CD14-positive monocyte (primary cell): ENCODE measurements at regions not wholly inside any gene's neighbourhood (a gene's known extent, or its start where the extent isn't known, plus 50 kb on each side); places are given as distances from the start of the nearest gene placed in this dataset.

ENCODE experiments used
- DNase-seq, 3 donors: peaks; one replicate each; pipeline ENCODE4 v3.0.0-alpha.2; 2011 to 2022
- H2AFZ ChIP-seq: 2 replicates; pipeline ENCODE4 v1.6.0; 2012; ENCODE audit warnings: mild to moderate bottlenecking, low read depth, low read length, inconsistent platforms; ENCODE audit not compliant: insufficient read depth, poor library complexity, severe bottlenecking
- H3K27ac ChIP-seq, 2 donors: 1 replicate in 1 of 2; 2 replicates in 1 of 2; pipeline ENCODE4 v1.5.1; 2012 to 2013; ENCODE audit warnings: low read length in 2 of 2, control low read depth in 1 of 2, inconsistent platforms in 1 of 2, low read depth in 1 of 2, mild to moderate bottlenecking in 1 of 2
- H3K27me3 ChIP-seq, 2 donors: one replicate each; pipeline versions ENCODE4 v1.6.0 to v1.6.1; 2011 to 2013; ENCODE audit warnings: low read length in 2 of 2; ENCODE audit not compliant: control insufficient read depth in 2 of 2, insufficient read depth in 2 of 2
- H3K36me3 ChIP-seq, 2 donors: replicated peaks in 1 of 2; 1 replicate in 1 of 2; 2 replicates in 1 of 2; pipeline versions ENCODE4 v1.5.1 to v1.6.1; 2012 to 2013; ENCODE audit warnings: low read length in 2 of 2, control low read depth in 1 of 2, inconsistent platforms in 1 of 2, mild to moderate bottlenecking in 1 of 2; ENCODE audit not compliant: insufficient read depth in 2 of 2, control insufficient read depth in 1 of 2
- H3K4me1 ChIP-seq, 2 donors: 1 replicate in 1 of 2; 2 replicates in 1 of 2; pipeline versions ENCODE4 v1.5.1 to v1.6.1; 2012 to 2013; ENCODE audit warnings: low read length in 2 of 2, control low read depth in 1 of 2, inconsistent platforms in 1 of 2, mild to moderate bottlenecking in 1 of 2, moderate library complexity in 1 of 2; ENCODE audit not compliant: insufficient read depth in 2 of 2, control insufficient read depth in 1 of 2
- H3K4me2 ChIP-seq: replicated peaks from 2 replicates; pipeline ENCODE3; 2012; ENCODE audit warnings: low read length, moderate library complexity, mild to moderate bottlenecking; ENCODE audit not compliant: poor library complexity, severe bottlenecking; ENCODE audit errors: extremely low read depth
- H3K4me3 ChIP-seq, 3 experiments: fragments of 200-600 bp in 1 of 3; sonication (generic) in 1 of 3; replicated peaks in 1 of 3; 1 replicate in 2 of 3; 2 replicates in 1 of 3; pipeline ENCODE4 v1.5.1; 2011 to 2013; ENCODE audit warnings: low read length in 3 of 3, mild to moderate bottlenecking in 3 of 3, control low read depth in 2 of 3, low read depth in 2 of 3, inconsistent platforms in 1 of 3, moderate library complexity in 1 of 3
- H3K79me2 ChIP-seq: 2 replicates; pipeline ENCODE4 v1.6.0; 2012; ENCODE audit warnings: mild to moderate bottlenecking, control low read depth, inconsistent platforms, low read length, moderate library complexity; ENCODE audit not compliant: insufficient read depth
- H3K9ac ChIP-seq: 2 replicates; pipeline ENCODE4 v1.6.0; 2017; ENCODE audit warnings: low read length, mild to moderate bottlenecking; ENCODE audit not compliant: insufficient read depth, poor library complexity, severe bottlenecking
- H3K9me3 ChIP-seq, 2 donors: replicated peaks in 1 of 2; 1 replicate in 1 of 2; 2 replicates in 1 of 2; pipeline versions ENCODE4 v1.5.1 to v1.6.1; 2012 to 2013; ENCODE audit warnings: low read length in 2 of 2, control low read depth in 1 of 2; ENCODE audit not compliant: control insufficient read depth in 1 of 2, insufficient read depth in 1 of 2
- H4K20me1 ChIP-seq: 2 replicates; pipeline ENCODE4 v1.6.0; 2012; ENCODE audit warnings: mild to moderate bottlenecking, low read length, control low read depth, moderate library complexity; ENCODE audit not compliant: insufficient read depth
- H3K27ac Mint-ChIP-seq, 7 donors: one replicate each; pipeline ENCODE4 v1.8.0; 2020; ENCODE audit warnings: mild to moderate bottlenecking in 7 of 7, mixed read lengths in 7 of 7, moderate library complexity in 6 of 7, inconsistent platforms in 2 of 7
- H3K27me3 Mint-ChIP-seq, 3 donors: one replicate each; pipeline ENCODE4 v1.8.0; 2021 to 2022; ENCODE audit warnings: low read depth in 3 of 3, mild to moderate bottlenecking in 3 of 3, mixed read lengths in 3 of 3, moderate library complexity in 3 of 3, inconsistent platforms in 1 of 3
- H3K36me3 Mint-ChIP-seq, 2 donors: one replicate each; pipeline ENCODE4 v1.8.0; 2020; ENCODE audit warnings: mixed read lengths in 2 of 2, inconsistent platforms in 1 of 2, mild to moderate bottlenecking in 1 of 2
- H3K4me1 Mint-ChIP-seq: one replicate; pipeline ENCODE4 v1.8.0; 2020; ENCODE audit warnings: mild to moderate bottlenecking, mixed read lengths
- H3K4me3 Mint-ChIP-seq, 2 donors: one replicate each; pipeline ENCODE4 v1.8.0; 2020; ENCODE audit warnings: mild to moderate bottlenecking in 2 of 2, mixed read lengths in 2 of 2, moderate library complexity in 1 of 2
- H3K9me3 Mint-ChIP-seq, 7 donors: one replicate each; pipeline ENCODE4 v1.8.0; 2020 to 2022; ENCODE audit warnings: mixed read lengths in 7 of 7, mild to moderate bottlenecking in 6 of 7, moderate library complexity in 6 of 7, inconsistent platforms in 2 of 7
- WGBS: methylation state at CpG from one replicate; pipeline ENCODE4 v1.1.5; 2013; ENCODE audit warnings: missing lambda C conversion rate; ENCODE audit not compliant: insufficient coverage; 5-methylcytosine and 5-hydroxymethylcytosine counted together
- intact Hi-C, 2 donors: fragments of 100-400 bp; cut with micrococcal nuclease; formaldehyde crosslinking; loops; one replicate each; pipeline versions ENCODE4 v1.15.0 to v1.15.1; 2023
- TF ChIP-seq, protein P1 (sequence below): fragments of 200-600 bp; IDR thresholded peaks from one replicate; pipeline ENCODE4 v1.8.0; 2022; ENCODE audit warnings: antibody characterized with exemption, mild to moderate bottlenecking

GRCh38 chr7:46764100-46764936, 817.6 kb downstream of the TNS3 start:
- intact Hi-C loops: no loop called here
- H3K4me1 ChIP-seq: no peaks in the 10 kb centered on the region
- H3K9ac ChIP-seq: no peak overlapping the region
- H3K36me3 ChIP-seq: no peaks in the 10 kb centered on the region
- Mint-ChIP-seq H3K27me3 (no peaks in the 10 kb centered on the region), H3K4me1 (no peaks in the 10 kb centered on the region), H3K9me3 (peaks cover 3 to 26% (median 10%) of the 10 kb centered on the region in 7 donors), H3K36me3 (no peaks in the 10 kb centered on the region), H3K4me3 (no peak overlapping the region), H3K27ac (no peak overlapping the region)
- H3K4me2 ChIP-seq: no peak overlapping the region
- no peaks in the 10 kb centered on the region for H3K79me2 ChIP-seq
- no peak overlapping the region for H3K27ac ChIP-seq
- no peak overlapping the region for H2AFZ ChIP-seq
- TF ChIP-seq, protein P1, sequence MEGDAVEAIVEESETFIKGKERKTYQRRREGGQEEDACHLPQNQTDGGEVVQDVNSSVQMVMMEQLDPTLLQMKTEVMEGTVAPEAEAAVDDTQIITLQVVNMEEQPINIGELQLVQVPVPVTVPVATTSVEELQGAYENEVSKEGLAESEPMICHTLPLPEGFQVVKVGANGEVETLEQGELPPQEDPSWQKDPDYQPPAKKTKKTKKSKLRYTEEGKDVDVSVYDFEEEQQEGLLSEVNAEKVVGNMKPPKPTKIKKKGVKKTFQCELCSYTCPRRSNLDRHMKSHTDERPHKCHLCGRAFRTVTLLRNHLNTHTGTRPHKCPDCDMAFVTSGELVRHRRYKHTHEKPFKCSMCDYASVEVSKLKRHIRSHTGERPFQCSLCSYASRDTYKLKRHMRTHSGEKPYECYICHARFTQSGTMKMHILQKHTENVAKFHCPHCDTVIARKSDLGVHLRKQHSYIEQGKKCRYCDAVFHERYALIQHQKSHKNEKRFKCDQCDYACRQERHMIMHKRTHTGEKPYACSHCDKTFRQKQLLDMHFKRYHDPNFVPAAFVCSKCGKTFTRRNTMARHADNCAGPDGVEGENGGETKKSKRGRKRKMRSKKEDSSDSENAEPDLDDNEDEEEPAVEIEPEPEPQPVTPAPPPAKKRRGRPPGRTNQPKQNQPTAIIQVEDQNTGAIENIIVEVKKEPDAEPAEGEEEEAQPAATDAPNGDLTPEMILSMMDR: no peak
- H4K20me1 ChIP-seq: no peaks in the 10 kb centered on the region
- no peak overlapping the region for H3K4me3 ChIP-seq
- peaks cover 1 to 15% of the 10 kb centered on the region in 2 donors for H3K9me3 ChIP-seq
- no peaks in the 10 kb centered on the region for H3K27me3 ChIP-seq
- no peak for DNase-seq
- 100% methylated on average over 2 of the region's 3 CpGs for WGBS

- Histone ChIP-seq H4K20me1 (no peaks in the 10 kb centered on the region), H3K4me1 (no peaks in the 10 kb centered on the region), H3K4me2 (no peak overlapping the region), H3K36me3 (no peaks in the 10 kb centered on the region), H3K27ac (no peak overlapping the region), H3K9me3 (peaks cover 0 to 8% of the 10 kb centered on the region in 2 donors), H3K4me3 (no peak overlapping the region), H3K27me3 (no peaks in the 10 kb centered on the region), H2AFZ (no peak overlapping the region), H3K79me2 (no peaks in the 10 kb centered on the region), H3K9ac (no peak overlapping the region)
- H3K36me3 Mint-ChIP-seq: no peaks in the 10 kb centered on the region
- H3K4me1 Mint-ChIP-seq: no peaks in the 10 kb centered on the region
- TF ChIP-seq, protein P1: no peak
- no peak overlapping the region for H3K27ac Mint-ChIP-seq
- intact Hi-C loops: no loop called here
- no peak overlapping the region for H3K4me3 Mint-ChIP-seq
- H3K9me3 Mint-ChIP-seq: peaks cover 0 to 18% (median 3%) of the 10 kb centered on the region in 7 donors
- no peak for DNase-seq
- no peaks in the 10 kb centered on the region for H3K27me3 Mint-ChIP-seq
- WGBS: no CpG with 5 or more reads among the region's 3 CpGs
Observed at GRCh38 chr7:46763344-46763743, 818.6 kb downstream of the TNS3 start.
